ENCODE measurements at regions not wholly inside any gene's neighbourhood (a gene's known extent, or its start where the extent isn't known, plus 50 kb on each side); places are given as distances from the start of the nearest gene placed in this dataset.

GRCh38 chr1:238779716-238780115, 606.7 kb upstream of the CHRM3 start:
- Histone ChIP-seq H3K4me3 (no peak overlapping the region), H3K9me3 (no peaks in the 10 kb centered on the region), H3K36me3 (no peaks in the 10 kb centered on the region), H3K4me1 (replicated peaks) (no peaks in the 10 kb centered on the region), H3K27ac (no peak overlapping the region), H3K27me3 (replicated peaks; ENCODE audit: insufficient read depth) (no peaks in the 10 kb centered on the region)
- DNase-seq (ENCODE audit: low spot score), result no peak
- intact Hi-C loops (cut with DNase I), result no loop called here
- 87% methylated on average over 3 of the region's 3 CpGs for WGBS
- TF ChIP-seq CTCF (IDR thresholded peaks at IDR 0.05), result no peak
- no peak for TF ChIP-seq POLR2AphosphoS5 (IDR thresholded peaks at IDR 0.05)
- TF ChIP-seq POLR2A (IDR thresholded peaks at IDR 0.05), result no peak

- no peak overlapping the region for H3K27ac ChIP-seq
- WGBS, result 92% methylated on average over 1 of the region's 1 CpG
- no peak for TF ChIP-seq POLR2AphosphoS5 (IDR thresholded peaks at IDR 0.05)
- no peak for TF ChIP-seq POLR2A (IDR thresholded peaks at IDR 0.05)
- no peak for TF ChIP-seq CTCF (IDR thresholded peaks at IDR 0.05)
- H3K36me3 ChIP-seq, result no peaks in the 10 kb centered on the region
- H3K4me1 ChIP-seq (replicated peaks), result no peaks in the 10 kb centered on the region
- DNase-seq (ENCODE audit: low spot score), result no peak
- no peaks in the 10 kb centered on the region for H3K9me3 ChIP-seq
- no peak overlapping the region for H3K4me3 ChIP-seq
- no peaks in the 10 kb centered on the region for H3K27me3 ChIP-seq (replicated peaks; ENCODE audit: insufficient read depth)
- intact Hi-C loops (cut with DNase I), result no loop called here
Measured at GRCh38 chr1:238778113-238778512, 608.3 kb upstream of the CHRM3 start.

GRCh38 chr1:238777551-238777950, 608.8 kb upstream of the CHRM3 start:
- Histone ChIP-seq H3K4me1 (replicated peaks) (no peaks in the 10 kb centered on the region), H3K9me3 (no peaks in the 10 kb centered on the region), H3K27me3 (replicated peaks; ENCODE audit: insufficient read depth) (no peaks in the 10 kb centered on the region), H3K4me3 (no peak overlapping the region), H3K27ac (no peak overlapping the region), H3K36me3 (no peaks in the 10 kb centered on the region)
- intact Hi-C loops (cut with DNase I), result no loop called here
- DNase-seq (ENCODE audit: low spot score), result no peak
- TF ChIP-seq CTCF (IDR thresholded peaks at IDR 0.05) (no peak), POLR2A (IDR thresholded peaks at IDR 0.05) (no peak), POLR2AphosphoS5 (IDR thresholded peaks at IDR 0.05) (no peak)

GRCh38 chr1:238776126-238776525, 610.2 kb upstream of the CHRM3 start:
- Histone ChIP-seq H3K4me3 (no peak overlapping the region), H3K27ac (no peak overlapping the region), H3K4me1 (replicated peaks) (no peaks in the 10 kb centered on the region), H3K27me3 (replicated peaks; ENCODE audit: insufficient read depth) (no peaks in the 10 kb centered on the region), H3K36me3 (no peaks in the 10 kb centered on the region), H3K9me3 (no peaks in the 10 kb centered on the region)
- WGBS, result 95% methylated on average over 3 of the region's 3 CpGs
- intact Hi-C loops (cut with DNase I), result no loop called here
- no peak for DNase-seq (ENCODE audit: low spot score)
- TF ChIP-seq CTCF (IDR thresholded peaks at IDR 0.05) (no peak), POLR2A (IDR thresholded peaks at IDR 0.05) (no peak), POLR2AphosphoS5 (IDR thresholded peaks at IDR 0.05) (no peak)

- Histone ChIP-seq H3K9me3 (no peaks in the 10 kb centered on the region), H3K27me3 (replicated peaks; ENCODE audit: insufficient read depth) (no peaks in the 10 kb centered on the region), H3K36me3 (no peaks in the 10 kb centered on the region), H3K4me3 (no peak overlapping the region), H3K27ac (no peak overlapping the region), H3K4me1 (replicated peaks) (no peaks in the 10 kb centered on the region)
- WGBS, result 87% methylated on average over 2 of the region's 2 CpGs
- intact Hi-C loops (cut with DNase I), result no loop called here
- DNase-seq (ENCODE audit: low spot score), result no peak
- no peak for TF ChIP-seq POLR2AphosphoS5 (IDR thresholded peaks at IDR 0.05)
- no peak for TF ChIP-seq POLR2A (IDR thresholded peaks at IDR 0.05)
- TF ChIP-seq CTCF (IDR thresholded peaks at IDR 0.05), result no peak
Measured at GRCh38 chr1:238772322-238772721, 614.0 kb upstream of the CHRM3 start.
